ENCODE measurements at regions not wholly inside any gene's neighbourhood (a gene's known extent, or its start where the extent isn't known, plus 50 kb on each side); places are given as distances from the start of the nearest gene placed in this dataset.

- DNase-seq (ENCODE audit: low read depth in 2 of 2), result no peak
Observed at GRCh38 chr6:68391953-68392352, 243.1 kb upstream of the ADGRB3 start.

GRCh38 chr6:68372991-68373390 is 262.1 kb upstream of the ADGRB3 start:
- no peak for DNase-seq (ENCODE audit: low read depth in 2 of 2)

DNA sequence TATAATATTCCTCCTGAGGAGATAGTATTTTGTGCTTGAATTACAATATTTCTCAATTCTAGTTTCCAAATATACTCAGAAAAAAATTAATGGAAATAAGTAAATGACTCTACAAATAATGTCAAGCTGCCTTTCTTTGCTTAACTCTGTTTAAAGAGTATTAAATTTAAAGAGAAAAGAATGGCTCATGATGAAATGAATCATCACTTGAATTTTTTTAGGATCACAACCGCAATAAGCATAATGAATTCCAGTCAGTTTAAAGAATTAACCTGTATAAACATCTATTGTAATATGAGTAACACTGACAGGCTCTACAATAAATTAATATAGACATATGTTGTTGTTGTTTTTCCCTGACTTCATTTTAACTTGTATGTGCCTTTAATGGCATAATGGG is 266.2 kb upstream of the ADGRB3 start:
- no peak for DNase-seq (ENCODE audit: low read depth in 2 of 2)

DNA sequence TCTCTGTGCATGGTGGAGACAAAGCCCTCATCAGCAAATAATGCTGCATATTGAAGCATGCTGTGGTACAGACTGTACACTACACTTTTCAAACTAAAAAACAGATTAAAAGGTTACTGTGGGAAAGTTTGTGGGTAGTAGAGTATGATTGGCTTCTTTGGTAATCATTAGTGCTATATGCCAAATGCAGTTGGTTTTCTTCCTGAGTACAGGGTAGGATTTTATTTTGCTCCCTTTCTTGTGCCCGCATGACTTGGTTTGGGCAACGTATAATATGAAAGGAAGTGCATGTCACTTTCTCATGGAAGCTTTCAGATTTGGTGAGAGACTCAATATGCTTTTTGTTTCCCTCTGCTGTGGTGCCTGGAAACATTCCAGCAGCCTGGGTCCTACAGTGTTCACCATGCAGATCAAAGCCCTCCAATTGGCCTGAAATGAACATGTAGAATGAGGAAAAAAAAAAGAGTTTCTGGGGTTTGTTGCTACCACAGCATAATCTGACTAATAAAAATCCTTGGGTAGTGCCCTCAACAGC is 270.7 kb upstream of the ADGRB3 start:
- no peak for DNase-seq (ENCODE audit: low read depth in 2 of 2)

GRCh38 chr6:68343901-68344300 is 291.2 kb upstream of the ADGRB3 start:
- DNase-seq (ENCODE audit: low read depth in 2 of 2), result no peak

- no peak for DNase-seq (ENCODE audit: low read depth in 2 of 2)
Observed at GRCh38 chr6:68342286-68342685, 292.8 kb upstream of the ADGRB3 start.

GRCh38 chr6:68339488-68340131 is 295.5 kb upstream of the ADGRB3 start:
- no peak for DNase-seq (ENCODE audit: low read depth in 2 of 2)

DNA sequence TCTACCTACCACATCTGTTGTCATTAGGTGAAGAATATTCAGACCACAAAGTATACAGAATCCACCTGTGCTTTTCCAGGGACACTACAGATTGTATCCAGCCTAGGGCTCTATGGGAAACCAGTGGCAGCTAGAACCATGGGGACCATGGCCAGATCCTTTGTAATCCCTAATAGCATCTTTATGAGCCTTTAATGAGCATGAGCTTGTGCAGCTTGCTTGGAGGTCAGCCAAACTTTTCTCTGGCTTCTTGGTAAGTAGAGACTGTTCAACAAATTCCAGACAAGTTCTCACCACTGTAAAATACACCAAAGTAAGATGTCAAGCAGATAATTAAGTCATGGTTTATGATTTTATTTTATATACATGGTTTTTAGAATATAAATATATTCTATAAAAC is 301.6 kb upstream of the ADGRB3 start:
- no peak for DNase-seq (ENCODE audit: low read depth in 2 of 2)

DNA sequence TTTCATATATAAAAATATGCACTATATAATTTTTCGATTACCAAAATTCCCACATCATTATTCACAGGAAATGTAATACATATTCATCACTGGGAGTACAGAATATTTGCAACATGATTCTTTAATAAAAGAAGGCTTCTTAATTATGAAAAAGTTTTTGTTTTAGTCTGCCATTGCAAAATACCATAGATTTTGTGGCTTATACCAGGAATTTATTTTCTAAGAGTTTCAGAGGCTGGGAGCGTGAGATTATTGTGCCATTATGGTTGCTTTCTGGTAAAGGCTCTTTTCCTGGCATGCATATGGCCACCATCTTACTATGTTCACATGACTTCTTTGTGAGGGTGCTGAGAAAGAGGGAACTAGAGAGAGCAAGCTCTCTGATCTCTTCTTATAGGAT is 306.9 kb upstream of the ADGRB3 start:
- no peak for DNase-seq (ENCODE audit: low read depth in 2 of 2)

DNA sequence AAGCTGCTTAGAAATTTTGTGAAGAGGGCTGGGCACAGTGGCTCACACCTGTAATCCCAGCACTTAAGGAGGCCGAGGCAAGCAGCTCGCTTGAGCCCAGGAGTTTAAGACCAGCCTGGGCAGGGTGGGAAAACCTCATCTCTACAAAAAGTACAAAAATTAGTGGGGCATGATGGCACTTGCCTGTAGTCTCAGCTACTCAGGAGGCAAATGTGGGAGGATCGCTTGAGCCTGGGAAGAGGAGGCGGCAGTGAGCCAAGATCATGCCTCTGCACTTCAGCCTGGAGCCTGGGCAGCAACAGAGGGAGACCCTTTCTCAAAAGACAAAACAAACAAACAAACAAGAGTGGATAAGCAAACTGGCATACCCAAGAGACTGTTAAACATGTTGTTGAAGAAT is 308.3 kb upstream of the ADGRB3 start:
- DNase-seq (ENCODE audit: low read depth in 2 of 2), result no peak

DNA sequence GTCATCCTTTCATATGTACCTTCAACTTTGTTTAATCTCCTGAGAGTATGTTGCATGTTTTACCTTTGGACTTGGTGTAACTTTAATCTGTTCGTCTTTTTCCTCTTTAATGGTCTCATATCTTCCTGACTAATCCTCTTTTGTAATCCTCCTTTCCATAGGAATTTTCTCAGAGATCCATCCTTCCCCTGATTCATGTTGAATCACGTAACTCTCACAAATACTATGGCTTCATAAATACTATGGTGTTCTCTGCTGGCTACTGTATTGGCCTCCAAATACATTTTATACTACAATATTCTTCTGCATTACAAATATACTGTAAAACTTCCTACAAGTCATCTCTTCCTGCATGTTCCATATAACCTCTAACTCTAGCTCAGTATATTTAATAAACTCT is 317.7 kb upstream of the ADGRB3 start:
- no peak for DNase-seq (ENCODE audit: low read depth in 2 of 2)

- no peak for DNase-seq (ENCODE audit: low read depth in 2 of 2)
Observed at GRCh38 chr6:68313911-68314310, 321.2 kb upstream of the ADGRB3 start.

- DNase-seq (ENCODE audit: low read depth in 2 of 2), result no peak
Observed at GRCh38 chr6:68307301-68307700, 327.8 kb upstream of the ADGRB3 start.

- no peak for DNase-seq (ENCODE audit: low read depth in 2 of 2)
Observed at GRCh38 chr6:68296126-68296525, 339.0 kb upstream of the ADGRB3 start.

DNA sequence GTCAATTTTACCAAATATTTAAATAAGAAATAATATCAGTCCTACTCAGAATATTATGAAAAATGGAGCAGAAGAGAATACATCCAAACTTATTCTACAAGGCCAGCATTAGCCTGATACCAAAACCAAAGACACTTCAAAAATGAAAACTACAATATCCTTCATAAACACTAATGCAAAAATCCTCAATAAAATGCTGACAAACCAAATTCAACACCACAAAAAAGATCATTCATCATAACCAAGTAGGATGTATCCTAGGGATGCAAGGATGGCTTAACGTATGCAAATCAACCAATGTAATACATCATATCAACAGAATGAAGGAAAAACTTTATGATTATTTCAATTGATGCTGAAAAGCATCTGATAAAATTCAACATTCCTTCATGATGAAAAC is 352.4 kb upstream of the ADGRB3 start:
- DNase-seq (ENCODE audit: low read depth in 2 of 2), result no peak

DNA sequence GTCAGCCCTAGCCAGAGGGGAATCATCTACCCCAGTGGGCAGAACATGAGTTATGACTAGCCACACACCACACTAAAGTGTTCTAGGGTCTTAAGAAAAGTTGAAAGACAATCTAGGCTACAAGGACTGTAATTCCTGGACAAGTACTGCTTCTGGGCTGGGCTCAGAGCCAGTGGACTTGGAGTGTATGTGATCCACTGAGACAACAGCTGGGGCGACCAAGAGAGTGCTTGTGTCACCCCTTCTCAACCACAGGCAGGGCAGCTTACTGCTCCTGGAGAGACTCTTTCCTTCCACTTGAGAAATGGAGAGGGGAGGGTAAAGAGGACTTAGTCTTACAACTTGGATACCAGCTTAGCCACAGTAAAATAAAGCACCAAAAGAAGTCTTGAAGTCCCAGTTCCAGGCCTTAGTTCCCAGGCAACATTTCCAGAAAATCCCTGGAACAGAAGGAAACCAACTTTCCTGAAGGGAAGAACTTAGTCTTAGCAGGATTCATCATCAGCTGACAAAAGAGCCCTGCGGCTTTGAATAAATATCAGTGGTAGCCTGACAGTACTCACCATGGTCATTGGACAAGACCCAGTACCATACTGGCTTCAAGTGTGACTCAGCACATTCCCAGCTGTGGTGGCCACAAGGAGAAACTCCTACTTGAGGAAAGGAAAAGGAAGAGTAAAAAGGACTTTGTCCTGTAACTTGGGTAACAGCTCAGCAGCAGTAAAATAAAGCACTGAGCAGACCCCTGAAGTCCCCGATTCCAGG is 355.1 kb upstream of the ADGRB3 start:
- no peak for DNase-seq (ENCODE audit: low read depth in 2 of 2)

DNA sequence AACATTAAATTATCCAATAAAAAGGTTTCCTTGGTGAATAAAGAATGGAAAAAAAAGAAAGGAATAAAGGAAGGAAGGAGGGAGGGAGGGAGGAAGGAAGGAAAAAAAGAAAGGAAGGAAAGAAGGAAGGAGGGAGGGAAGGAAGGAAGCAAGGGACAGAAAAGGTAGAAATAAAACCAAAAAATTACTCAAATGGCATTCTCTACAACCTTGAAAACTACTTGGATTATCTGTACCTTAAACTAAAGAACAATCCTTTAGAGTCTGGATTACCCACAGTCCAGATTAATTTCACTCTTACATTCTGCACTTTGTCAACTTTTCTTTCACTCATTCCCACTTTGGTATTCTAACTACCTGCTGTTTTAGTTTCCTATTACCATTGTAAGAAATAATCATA is 361.8 kb upstream of the ADGRB3 start:
- no peak for DNase-seq (ENCODE audit: low read depth in 2 of 2)

DNA sequence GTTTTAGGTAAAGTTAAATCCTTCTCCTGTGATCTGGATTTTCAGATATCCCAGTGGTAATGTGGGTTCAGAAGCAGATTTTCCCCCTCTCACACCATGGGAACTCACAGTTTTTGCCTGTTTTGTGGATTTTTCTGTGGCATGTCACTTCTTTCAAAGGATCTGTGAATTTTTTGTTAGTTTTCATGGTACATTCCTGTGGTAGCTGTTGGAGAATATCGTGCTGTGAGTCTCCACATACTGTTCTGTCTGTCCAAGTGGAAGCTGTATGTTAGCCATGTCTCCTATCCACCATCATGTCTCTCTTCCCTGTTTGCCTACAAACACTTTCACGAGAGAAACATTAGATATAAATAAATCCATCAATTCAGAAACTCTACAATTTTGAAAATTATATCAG is 378.7 kb upstream of the ADGRB3 start:
- DNase-seq (ENCODE audit: low read depth in 2 of 2), result no peak

GRCh38 chr6:68252632-68253031 is 382.4 kb upstream of the ADGRB3 start:
- DNase-seq (ENCODE audit: low read depth in 2 of 2), result no peak

DNA sequence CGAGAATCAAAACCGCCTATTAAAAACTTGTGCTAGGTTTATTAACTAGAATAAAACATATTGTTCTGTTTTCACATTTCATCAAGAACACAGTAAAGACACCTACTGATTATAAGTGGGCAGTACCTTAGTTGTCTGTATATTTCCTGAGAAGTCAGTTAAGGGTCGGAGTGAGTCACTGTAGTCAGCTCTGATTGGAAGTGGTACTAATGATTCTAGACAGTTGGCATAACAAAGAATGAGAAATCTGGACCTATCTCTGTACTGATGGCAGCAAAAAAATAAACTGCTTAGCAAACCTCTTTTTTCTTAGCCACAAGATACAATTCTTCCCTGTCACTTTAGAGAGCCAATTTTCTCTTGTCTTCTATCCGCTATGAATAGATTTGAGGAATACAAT is 387.3 kb upstream of the ADGRB3 start:
- DNase-seq (ENCODE audit: low read depth in 2 of 2), result no peak

- DNase-seq (ENCODE audit: low read depth in 2 of 2), result no peak
Observed at GRCh38 chr6:68240726-68241125, 394.4 kb upstream of the ADGRB3 start.

DNA sequence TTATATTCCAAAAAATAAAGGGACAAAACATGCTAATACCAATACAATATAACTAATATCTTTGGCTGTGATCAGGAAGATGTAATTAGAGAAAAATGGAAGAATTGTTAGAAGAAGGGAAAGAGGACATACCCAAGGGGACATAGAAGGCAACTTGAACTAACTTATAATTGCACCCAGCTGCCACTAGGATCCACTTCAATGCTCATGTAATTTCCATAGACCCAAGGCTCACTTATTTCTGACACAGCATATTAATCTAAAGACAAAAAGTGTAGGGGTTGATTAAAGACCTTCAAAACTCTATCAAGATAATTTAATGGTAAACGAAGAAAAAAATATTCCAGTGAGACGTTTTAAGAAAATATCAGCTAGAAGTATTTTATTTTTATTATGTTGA is 396.0 kb upstream of the ADGRB3 start:
- DNase-seq (ENCODE audit: low read depth in 2 of 2), result no peak

DNA sequence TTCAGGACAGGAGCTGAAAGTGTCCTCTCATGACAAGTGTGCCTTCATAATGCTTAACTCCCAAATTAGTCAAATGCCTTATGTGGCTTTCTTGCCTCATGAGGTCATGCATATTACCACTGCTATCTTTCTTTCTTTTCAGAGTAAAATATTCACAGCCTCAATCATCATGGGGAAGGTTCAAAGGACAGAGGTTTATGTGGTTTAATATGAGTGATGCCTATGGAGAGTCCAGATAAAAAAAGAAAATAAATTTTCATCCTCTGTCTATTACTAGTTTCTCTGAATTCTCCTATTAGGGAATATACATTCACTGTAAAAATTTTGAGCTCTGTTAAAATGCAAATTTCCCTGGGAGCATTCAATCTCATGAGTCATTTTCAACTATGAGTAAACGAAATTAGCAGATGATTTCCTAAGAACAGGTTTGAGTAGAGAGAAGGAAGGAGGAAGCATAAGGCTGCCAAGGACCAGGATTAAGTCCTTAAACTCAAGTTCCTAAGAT is 396.9 kb upstream of the ADGRB3 start:
- no peak for DNase-seq (ENCODE audit: low read depth in 2 of 2)
